Gastrocnemius medialis (tissue), 4 donors: ENCODE measurements at regions not wholly inside any gene's neighbourhood (a gene's known extent, or its start where the extent isn't known, plus 50 kb on each side); places are given as distances from the start of the nearest gene placed in this dataset.

Experiments
- ATAC-seq, 2 donors: fragments of 150-250 bp; one replicate each; pipeline ENCODE4 v1.9.1; 2016
- DNase-seq, 2 donors: peaks; one replicate each; pipeline ENCODE4 v3.0.0-alpha.2; 2019
- H3K27ac ChIP-seq, 4 donors: fragments of 200-600 bp; sonication (generic); 1 replicate in 1 of 4; 2 replicates in 3 of 4; pipeline ENCODE4 v1.5.1; 2016 to 2018; ENCODE audit warnings: mild to moderate bottlenecking in 2 of 4, moderate library complexity in 1 of 4
- H3K27me3 ChIP-seq, 3 donors: fragments of 200-600 bp; sonication (generic) in 2 of 3; 1 replicate in 1 of 3; 2 replicates in 2 of 3; pipeline versions ENCODE4 v1.5.1 to v1.6.0; 2016 to 2019; ENCODE audit warnings: mild to moderate bottlenecking in 1 of 3, moderate library complexity in 1 of 3
- H3K36me3 ChIP-seq, 2 donors: fragments of 200-600 bp; sonication (generic) in 1 of 2; one replicate each; pipeline ENCODE4 v1.5.1; 2017 to 2018
- H3K4me1 ChIP-seq, 2 donors: fragments of 200-600 bp; sonication (generic) in 1 of 2; one replicate each; pipeline ENCODE4 v1.5.1; 2016 to 2017; ENCODE audit warnings: mild to moderate bottlenecking in 2 of 2
- H3K4me3 ChIP-seq, 4 donors: fragments of 200-600 bp; sonication (generic) in 3 of 4; 1 replicate in 1 of 4; 2 replicates in 3 of 4; pipeline ENCODE4 v1.5.1; 2016 to 2019; ENCODE audit warnings: mild to moderate bottlenecking in 2 of 4
- H3K9me3 ChIP-seq, 3 donors: fragments of 200-600 bp; sonication (generic) in 2 of 3; 1 replicate in 1 of 3; 2 replicates in 2 of 3; pipeline ENCODE4 v1.5.1; 2016 to 2019
- CTCF ChIP-seq, 5 experiments: fragments of 450-650 bp in 3 of 5; fragments of 200-600 bp in 2 of 5; sonication (generic) in 2 of 5; IDR thresholded peaks in 4 of 5; conservative IDR thresholded peaks in 1 of 5; 1 replicate in 4 of 5; 2 replicates in 1 of 5; pipeline ENCODE4 v1.5.1; 2016 to 2019; ENCODE audit warnings: antibody characterized with exemption in 5 of 5, mild to moderate bottlenecking in 3 of 5, moderate library complexity in 3 of 5
- POLR2A ChIP-seq, 2 donors: fragments of 450-650 bp; IDR thresholded peaks; one replicate each; pipeline ENCODE4 v1.6.1; 2017; ENCODE audit warnings: antibody characterized with exemption in 2 of 2, mild to moderate bottlenecking in 2 of 2, moderate library complexity in 2 of 2
- in situ Hi-C, 4 donors: fragments of 200-750 bp; cut with MboI; loops; one replicate each; pipeline versions ENCODE4 v1.15.0 to v1.8.0; 2017; ENCODE audit warnings: low sequenced_read_pairs in 4 of 4
- intact Hi-C: fragments of 100-400 bp; cut with DNase I; formaldehyde crosslinking; loops from one replicate; pipeline ENCODE4 v1.15.1; 2023; ENCODE audit warnings: low total_unique reads

GRCh38 chr1:70754701-70755100 is 292.9 kb downstream of the PTGER3 start:
- ATAC-seq (no peak), DNase-seq (no peak)
- Histone ChIP-seq H3K36me3 (no peaks in the 10 kb centered on the region), H3K27ac (no peak overlapping the region), H3K9me3 (no peaks in the 10 kb centered on the region), H3K4me3 (no peak overlapping the region), H3K27me3 (no peaks in the 10 kb centered on the region), H3K4me1 (no peaks in the 10 kb centered on the region)
- no peak for TF ChIP-seq POLR2A (IDR thresholded peaks at IDR 0.05)
- no peak for TF ChIP-seq CTCF (IDR thresholded peaks at IDR 0.05 in 4 of 5, conservative IDR thresholded peaks at IDR 0.05 in 1 of 5)
- intact Hi-C loops: no loop called here
- in situ Hi-C loops: no loop called here

GRCh38 chr1:70760154-70760553 is 287.5 kb downstream of the PTGER3 start:
- ATAC-seq (no peak), DNase-seq (no peak)
- H3K4me3 ChIP-seq: no peak overlapping the region
- no peaks in the 10 kb centered on the region for H3K27me3 ChIP-seq
- H3K9me3 ChIP-seq: no peaks in the 10 kb centered on the region
- no peaks in the 10 kb centered on the region for H3K4me1 ChIP-seq
- in situ Hi-C loops (no loop called here), intact Hi-C loops (no loop called here)
- TF ChIP-seq POLR2A (IDR thresholded peaks at IDR 0.05) (no peak), CTCF (IDR thresholded peaks at IDR 0.05 in 4 of 5, conservative IDR thresholded peaks at IDR 0.05 in 1 of 5) (no peak)
- no peaks in the 10 kb centered on the region for H3K36me3 ChIP-seq
- no peak overlapping the region for H3K27ac ChIP-seq

GRCh38 chr1:70762386-70762785 is 285.2 kb downstream of the PTGER3 start:
- in situ Hi-C loops: no loop called here
- no peak for ATAC-seq

GRCh38 chr1:70764747-70765146 is 282.9 kb downstream of the PTGER3 start:
- no peak overlapping the region for H3K4me3 ChIP-seq
- no peaks in the 10 kb centered on the region for H3K36me3 ChIP-seq
- intact Hi-C loops (no loop called here), in situ Hi-C loops (no loop called here)
- no peaks in the 10 kb centered on the region for H3K4me1 ChIP-seq
- no peak for DNase-seq
- no peak for ATAC-seq
- H3K9me3 ChIP-seq: no peaks in the 10 kb centered on the region
- no peak overlapping the region for H3K27ac ChIP-seq
- TF ChIP-seq CTCF (IDR thresholded peaks at IDR 0.05 in 4 of 5, conservative IDR thresholded peaks at IDR 0.05 in 1 of 5): no peak
- TF ChIP-seq POLR2A (IDR thresholded peaks at IDR 0.05): no peak
- H3K27me3 ChIP-seq: no peaks in the 10 kb centered on the region

More at GRCh38 chr1:70762386-70762785, 285.2 kb downstream of the PTGER3 start:
- TF ChIP-seq CTCF (IDR thresholded peaks at IDR 0.05 in 4 of 5, conservative IDR thresholded peaks at IDR 0.05 in 1 of 5): no peak
- TF ChIP-seq POLR2A (IDR thresholded peaks at IDR 0.05): no peak
- Histone ChIP-seq H3K4me3 (no peak overlapping the region), H3K27me3 (no peaks in the 10 kb centered on the region), H3K4me1 (no peaks in the 10 kb centered on the region), H3K27ac (no peak overlapping the region), H3K36me3 (no peaks in the 10 kb centered on the region), H3K9me3 (no peaks in the 10 kb centered on the region)
- no peak for DNase-seq
- intact Hi-C loops: no loop called here

- Histone ChIP-seq H3K4me1 (no peaks in the 10 kb centered on the region), H3K9me3 (no peaks in the 10 kb centered on the region), H3K36me3 (no peaks in the 10 kb centered on the region), H3K27me3 (no peaks in the 10 kb centered on the region), H3K4me3 (no peak overlapping the region), H3K27ac (no peak overlapping the region)
- ATAC-seq (no peak), DNase-seq (no peak)
- no peak for TF ChIP-seq POLR2A (IDR thresholded peaks at IDR 0.05)
- TF ChIP-seq CTCF (IDR thresholded peaks at IDR 0.05 in 4 of 5, conservative IDR thresholded peaks at IDR 0.05 in 1 of 5): no peak
- in situ Hi-C loops: no loop called here
- intact Hi-C loops: no loop called here
Observed at GRCh38 chr1:70767377-70767776, 280.2 kb downstream of the PTGER3 start.
